Central memory CD8-positive, alpha-beta T cell (primary cell): ENCODE measurements at regions not wholly inside any gene's neighbourhood (a gene's known extent, or its start where the extent isn't known, plus 50 kb on each side); places are given as distances from the start of the nearest gene placed in this dataset.

Experiments used
- ATAC-seq: fragments of 150-1000 bp; cut with Tn5 transposase; replicated peaks from 2 replicates; pipeline ENCODE4 v1.10.0; 2022; ENCODE audit warnings: mild to moderate bottlenecking, moderate FRiP score, moderate number of reproducible peaks; ENCODE audit not compliant: poor library complexity, severe bottlenecking; ENCODE audit errors: extremely low read depth
- DNase-seq, 2 donors: peaks; one replicate each; pipeline ENCODE4 v3.0.0; 2021; ENCODE audit warnings: low spot score in 2 of 2
- H3K27ac Mint-ChIP-seq: one replicate; pipeline ENCODE4 v1.8.0; 2022; ENCODE audit warnings: low read depth, mild to moderate bottlenecking, moderate library complexity, mixed read lengths
- H3K27me3 Mint-ChIP-seq: one replicate; pipeline ENCODE4 v1.8.0; 2022; ENCODE audit warnings: mixed read lengths
- H3K36me3 Mint-ChIP-seq: one replicate; pipeline ENCODE4 v1.8.0; 2022; ENCODE audit warnings: mild to moderate bottlenecking, moderate library complexity, mixed read lengths; ENCODE audit not compliant: insufficient read depth
- H3K4me1 Mint-ChIP-seq: one replicate; pipeline ENCODE4 v1.8.0; 2022; ENCODE audit warnings: mixed read lengths
- H3K4me3 Mint-ChIP-seq: one replicate; pipeline ENCODE4 v1.8.0; 2022; ENCODE audit warnings: mild to moderate bottlenecking, moderate library complexity, mixed read lengths
- H3K9me3 Mint-ChIP-seq: one replicate; pipeline ENCODE4 v1.8.0; 2022; ENCODE audit warnings: mixed read lengths

DNA sequence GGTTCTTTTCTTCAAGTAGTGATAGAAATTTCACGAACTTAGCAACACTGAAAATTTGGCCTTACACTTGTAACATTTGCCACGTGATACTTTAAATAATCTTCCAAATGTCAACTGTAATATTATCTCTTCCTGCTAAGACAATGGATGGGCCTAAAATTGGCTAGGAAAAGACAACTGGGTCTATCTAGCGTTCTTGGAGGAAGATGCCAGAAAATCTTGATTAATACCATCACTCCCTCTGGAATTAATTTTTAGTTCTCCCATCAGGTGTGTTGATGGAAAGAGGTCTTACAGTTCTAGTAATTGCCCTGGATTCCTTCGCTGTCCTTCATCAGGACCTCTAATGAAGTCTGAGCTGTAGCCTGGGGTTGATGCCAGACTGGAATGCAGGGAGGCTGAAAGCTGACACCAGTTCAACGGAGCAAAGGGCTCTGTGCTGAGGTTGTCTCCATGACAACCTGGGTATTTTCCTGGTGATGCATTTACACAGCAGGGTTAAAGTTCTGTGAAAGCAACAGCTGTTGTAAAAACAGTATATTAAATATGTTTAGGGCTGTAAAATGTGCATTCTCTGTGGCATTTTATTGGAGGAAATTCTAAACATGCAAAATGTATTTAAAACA is 92.3 kb downstream of the GAS1 start:
- no peaks in the 10 kb centered on the region for H3K36me3 Mint-ChIP-seq
- H3K4me1 Mint-ChIP-seq: no peaks in the 10 kb centered on the region
- peaks cover 5% of the 10 kb centered on the region for H3K9me3 Mint-ChIP-seq
- H3K27me3 Mint-ChIP-seq: peaks cover 51% of the 10 kb centered on the region
- DNase-seq (no peak), ATAC-seq (no peak)
- no peak overlapping the region for H3K27ac Mint-ChIP-seq
- no peak overlapping the region for H3K4me3 Mint-ChIP-seq

DNA sequence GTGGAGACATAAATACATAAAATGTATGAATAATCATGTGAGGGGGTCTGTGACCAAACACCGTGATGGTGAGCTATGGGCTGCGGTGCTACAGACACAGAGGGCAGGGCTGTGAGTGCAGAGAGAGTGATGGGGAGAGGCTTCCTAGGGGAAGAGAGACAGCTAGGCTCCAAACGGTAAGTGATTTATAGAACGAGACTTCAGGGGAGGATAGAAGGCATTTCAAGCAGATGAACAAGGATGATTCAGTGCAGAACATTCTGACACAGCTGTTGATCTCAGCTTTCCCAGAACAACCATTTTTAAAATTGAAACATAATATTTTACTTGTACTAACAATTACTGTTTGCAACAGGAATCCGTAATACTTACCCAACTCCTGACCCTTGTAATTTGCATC is 100.7 kb downstream of the GAS1 start:
- no peaks in the 10 kb centered on the region for H3K36me3 Mint-ChIP-seq
- H3K9me3 Mint-ChIP-seq: no peaks in the 10 kb centered on the region
- no peak overlapping the region for H3K4me3 Mint-ChIP-seq
- no peak for ATAC-seq
- peaks cover 34% of the 10 kb centered on the region for H3K27me3 Mint-ChIP-seq
- no peak for DNase-seq
- peak overlapping the region; percentile 9 for H3K27ac Mint-ChIP-seq
- H3K4me1 Mint-ChIP-seq: no peaks in the 10 kb centered on the region

DNA sequence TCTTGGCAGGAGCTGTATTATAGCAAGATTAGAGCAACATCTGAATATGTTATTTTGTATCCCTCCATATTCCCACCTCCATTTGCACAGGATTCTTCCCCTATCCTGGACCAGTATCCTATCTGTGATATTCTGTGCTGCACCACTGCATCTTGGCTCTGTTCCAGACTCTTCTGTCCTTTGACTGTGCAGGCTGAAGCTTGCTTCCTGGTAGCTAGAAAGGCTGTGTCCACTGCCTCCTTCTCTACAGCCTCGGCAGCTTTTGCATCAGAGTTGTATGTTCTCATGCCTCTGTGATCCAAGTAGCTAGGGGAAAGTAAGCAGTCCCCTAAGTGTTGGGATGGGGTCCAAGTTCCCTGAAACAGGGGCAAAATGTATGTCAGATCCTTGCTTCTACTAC is 104.1 kb downstream of the GAS1 start:
- H3K27ac Mint-ChIP-seq: no peak overlapping the region
- H3K4me3 Mint-ChIP-seq: no peak overlapping the region
- no peaks in the 10 kb centered on the region for H3K4me1 Mint-ChIP-seq
- no peak for ATAC-seq
- H3K36me3 Mint-ChIP-seq: no peaks in the 10 kb centered on the region
- peaks cover 46% of the 10 kb centered on the region for H3K27me3 Mint-ChIP-seq
- no peaks in the 10 kb centered on the region for H3K9me3 Mint-ChIP-seq
- DNase-seq: no peak

- H3K4me3 Mint-ChIP-seq: no peak overlapping the region
- H3K27ac Mint-ChIP-seq: no peak overlapping the region
- H3K4me1 Mint-ChIP-seq: no peaks in the 10 kb centered on the region
- no peak for ATAC-seq
- DNase-seq: no peak
- peaks cover 48% of the 10 kb centered on the region for H3K27me3 Mint-ChIP-seq
- H3K9me3 Mint-ChIP-seq: no peaks in the 10 kb centered on the region
- H3K36me3 Mint-ChIP-seq: no peaks in the 10 kb centered on the region
These were observed 104.7 kb downstream of the GAS1 start for GRCh38 chr9:86842573-86842972.

GRCh38 chr9:86839522-86839921 is 107.8 kb downstream of the GAS1 start:
- Mint-ChIP-seq H3K9me3 (no peaks in the 10 kb centered on the region), H3K27ac (no peak overlapping the region), H3K27me3 (peaks cover 73% of the 10 kb centered on the region), H3K4me3 (no peak overlapping the region), H3K4me1 (no peaks in the 10 kb centered on the region), H3K36me3 (no peaks in the 10 kb centered on the region)
- ATAC-seq (no peak), DNase-seq (no peak)

DNA sequence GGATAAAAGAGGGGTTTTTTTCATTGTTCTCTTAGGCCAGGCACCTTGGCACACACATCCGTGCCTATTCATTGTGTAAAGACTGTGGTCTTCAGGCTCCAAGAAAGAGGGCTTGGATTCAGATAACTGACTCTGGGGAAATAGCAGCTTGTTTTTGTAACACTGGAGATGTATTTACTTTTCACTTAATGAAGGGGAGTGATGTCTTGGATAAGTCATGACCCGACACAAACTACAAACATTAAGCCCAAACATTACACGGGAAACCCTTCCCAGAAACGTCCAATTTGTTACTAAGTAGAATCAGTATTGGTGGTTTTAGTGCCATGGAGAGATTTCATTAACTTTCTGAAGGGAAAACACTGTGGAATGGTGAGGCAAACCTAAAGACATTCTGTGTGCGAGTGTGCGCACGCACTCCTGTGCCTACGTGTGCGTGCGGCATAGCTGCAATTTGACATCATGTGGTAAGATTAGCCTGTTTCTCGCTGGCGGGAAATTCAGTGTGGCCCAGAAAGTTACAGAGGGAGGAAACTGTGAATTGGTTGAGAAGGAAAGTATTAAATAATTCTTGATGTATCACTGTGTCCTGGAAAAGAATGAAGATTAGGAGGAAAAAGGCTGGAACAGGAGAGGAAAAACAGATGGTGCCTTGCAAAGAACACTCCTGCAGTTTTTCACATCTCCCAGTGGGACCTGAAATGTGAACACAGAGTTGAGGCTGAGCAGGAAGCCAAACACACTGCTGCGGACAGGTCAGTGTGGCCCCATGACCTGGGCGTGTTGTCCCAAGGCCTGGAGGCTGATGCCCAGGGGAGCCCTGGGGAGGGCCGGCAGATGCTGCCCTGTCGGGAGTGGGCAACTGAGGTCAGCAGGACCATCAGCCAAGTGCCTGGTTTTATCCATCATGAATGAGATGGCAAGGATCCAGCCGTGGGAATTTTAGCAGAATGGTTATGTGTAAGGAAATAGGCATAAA is 108.5 kb downstream of the GAS1 start:
- no peaks in the 10 kb centered on the region for H3K4me1 Mint-ChIP-seq
- peaks cover 73% of the 10 kb centered on the region for H3K27me3 Mint-ChIP-seq
- no peak overlapping the region for H3K4me3 Mint-ChIP-seq
- no peaks in the 10 kb centered on the region for H3K9me3 Mint-ChIP-seq
- ATAC-seq (no peak), DNase-seq (no peak)
- H3K36me3 Mint-ChIP-seq: no peaks in the 10 kb centered on the region
- H3K27ac Mint-ChIP-seq: no peak overlapping the region

- ATAC-seq (no peak), DNase-seq (no peak)
- Mint-ChIP-seq H3K4me3 (no peak overlapping the region), H3K27ac (no peak overlapping the region), H3K27me3 (peaks cover 71% of the 10 kb centered on the region), H3K36me3 (no peaks in the 10 kb centered on the region), H3K4me1 (no peaks in the 10 kb centered on the region), H3K9me3 (no peaks in the 10 kb centered on the region)
These were observed 110.0 kb downstream of the GAS1 start for GRCh38 chr9:86837345-86837744.

DNA sequence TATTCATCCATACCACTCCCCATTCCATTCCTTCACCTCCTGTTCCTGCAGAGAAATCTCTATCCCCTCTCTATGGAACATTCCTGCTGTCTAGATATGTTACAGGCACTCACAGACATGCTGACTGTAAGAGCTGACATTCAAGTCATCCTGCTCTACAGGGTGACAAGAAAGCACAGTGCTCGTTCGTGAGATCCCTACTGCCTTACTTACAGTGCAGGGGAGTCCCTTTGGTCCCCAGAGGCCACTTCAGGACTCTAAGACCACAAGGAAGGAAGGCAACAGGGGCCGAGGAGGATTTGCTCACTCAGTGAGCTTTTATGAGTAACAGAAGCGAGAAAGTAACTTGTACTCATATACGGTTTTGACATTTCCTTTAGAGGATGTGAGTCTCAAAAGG is 110.5 kb downstream of the GAS1 start:
- Mint-ChIP-seq H3K4me3 (no peak overlapping the region), H3K4me1 (no peaks in the 10 kb centered on the region), H3K9me3 (no peaks in the 10 kb centered on the region), H3K27ac (no peak overlapping the region), H3K36me3 (no peaks in the 10 kb centered on the region), H3K27me3 (peaks cover 69% of the 10 kb centered on the region)
- ATAC-seq (no peak), DNase-seq (no peak)

DNA sequence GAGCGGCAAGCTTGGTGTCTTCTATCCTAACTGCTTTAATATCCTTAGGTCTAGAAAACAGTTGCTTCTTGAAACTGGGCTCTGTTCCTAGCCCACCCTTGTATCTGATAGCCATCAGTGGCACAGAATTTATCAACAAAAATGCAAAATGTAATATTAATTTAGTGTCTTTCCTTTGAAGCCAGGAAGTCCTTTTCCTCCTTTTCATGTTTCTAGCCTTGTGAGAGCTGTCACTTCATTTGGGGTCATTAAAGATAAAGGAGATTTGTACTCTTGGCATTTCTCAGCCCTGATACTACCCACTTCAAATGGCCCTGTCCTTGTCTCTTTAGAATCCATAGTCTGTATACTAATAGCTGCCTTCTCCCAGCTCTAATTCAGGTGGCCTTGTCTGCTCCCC is 111.0 kb downstream of the GAS1 start:
- Mint-ChIP-seq H3K4me3 (no peak overlapping the region), H3K27me3 (peaks cover 64% of the 10 kb centered on the region), H3K27ac (no peak overlapping the region), H3K9me3 (no peaks in the 10 kb centered on the region), H3K4me1 (no peaks in the 10 kb centered on the region), H3K36me3 (no peaks in the 10 kb centered on the region)
- no peak for DNase-seq
- ATAC-seq: no peak

DNA sequence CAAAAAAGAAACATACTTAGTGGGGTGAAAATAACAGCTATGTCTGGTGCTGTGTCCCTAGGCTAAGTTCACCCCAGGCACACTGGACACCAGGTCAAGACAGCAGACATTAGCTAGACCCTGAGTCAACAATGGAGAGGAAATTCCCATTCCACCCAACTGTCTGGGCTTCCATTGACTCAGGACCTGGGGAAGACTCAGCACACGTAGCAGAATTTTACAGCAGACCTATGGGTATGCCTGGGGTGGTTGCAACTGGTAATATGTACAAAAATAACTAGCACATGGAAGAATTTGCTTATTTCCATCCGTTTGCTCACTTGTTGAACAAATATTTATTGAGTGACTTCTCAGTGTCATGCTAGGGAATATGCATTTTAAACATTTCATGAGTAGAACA is 117.0 kb downstream of the GAS1 start:
- DNase-seq (no peak), ATAC-seq (no peak)
- Mint-ChIP-seq H3K27me3 (peaks cover 41% of the 10 kb centered on the region), H3K9me3 (no peaks in the 10 kb centered on the region), H3K4me3 (no peak overlapping the region), H3K4me1 (no peaks in the 10 kb centered on the region), H3K36me3 (no peaks in the 10 kb centered on the region), H3K27ac (no peak overlapping the region)

GRCh38 chr9:86829496-86830046 is 117.7 kb downstream of the GAS1 start:
- Mint-ChIP-seq H3K36me3 (no peaks in the 10 kb centered on the region), H3K4me3 (no peak overlapping the region), H3K27ac (no peak overlapping the region), H3K4me1 (no peaks in the 10 kb centered on the region), H3K27me3 (peaks cover 41% of the 10 kb centered on the region), H3K9me3 (no peaks in the 10 kb centered on the region)
- ATAC-seq (no peak), DNase-seq (no peak)

- no peak overlapping the region for H3K4me3 Mint-ChIP-seq
- H3K9me3 Mint-ChIP-seq: no peaks in the 10 kb centered on the region
- no peaks in the 10 kb centered on the region for H3K36me3 Mint-ChIP-seq
- no peaks in the 10 kb centered on the region for H3K4me1 Mint-ChIP-seq
- peaks cover 45% of the 10 kb centered on the region for H3K27me3 Mint-ChIP-seq
- ATAC-seq (no peak), DNase-seq (no peak)
- H3K27ac Mint-ChIP-seq: no peak overlapping the region
These were observed 118.7 kb downstream of the GAS1 start for GRCh38 chr9:86828631-86829030.

DNA sequence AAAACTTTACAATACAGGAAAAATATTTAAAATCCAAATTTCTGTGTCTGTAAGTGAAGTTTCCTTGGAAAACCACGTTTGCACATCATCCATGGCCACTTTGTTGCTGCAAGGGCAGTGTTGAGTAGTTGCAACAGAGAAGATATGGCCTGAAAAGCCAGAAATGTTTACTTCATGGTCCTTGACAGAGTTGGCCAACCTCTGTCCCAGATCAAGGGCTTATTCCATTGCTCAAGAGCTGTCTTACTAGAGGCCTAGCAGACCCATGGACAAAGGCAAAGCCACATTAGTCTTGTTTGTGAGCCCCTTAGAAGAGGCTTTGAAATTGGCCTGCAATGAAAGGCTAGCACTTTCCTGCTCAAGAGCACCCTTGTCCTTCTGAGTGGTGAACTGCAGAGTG is 119.4 kb downstream of the GAS1 start:
- Mint-ChIP-seq H3K27me3 (peaks cover 48% of the 10 kb centered on the region), H3K9me3 (no peaks in the 10 kb centered on the region), H3K27ac (no peak overlapping the region), H3K4me3 (no peak overlapping the region), H3K4me1 (no peaks in the 10 kb centered on the region), H3K36me3 (no peaks in the 10 kb centered on the region)
- ATAC-seq: no peak
- no peak for DNase-seq
